ENCODE measurements at regions not wholly inside any gene's neighbourhood (a gene's known extent, or its start where the extent isn't known, plus 50 kb on each side); places are given as distances from the start of the nearest gene placed in this dataset.

DNA sequence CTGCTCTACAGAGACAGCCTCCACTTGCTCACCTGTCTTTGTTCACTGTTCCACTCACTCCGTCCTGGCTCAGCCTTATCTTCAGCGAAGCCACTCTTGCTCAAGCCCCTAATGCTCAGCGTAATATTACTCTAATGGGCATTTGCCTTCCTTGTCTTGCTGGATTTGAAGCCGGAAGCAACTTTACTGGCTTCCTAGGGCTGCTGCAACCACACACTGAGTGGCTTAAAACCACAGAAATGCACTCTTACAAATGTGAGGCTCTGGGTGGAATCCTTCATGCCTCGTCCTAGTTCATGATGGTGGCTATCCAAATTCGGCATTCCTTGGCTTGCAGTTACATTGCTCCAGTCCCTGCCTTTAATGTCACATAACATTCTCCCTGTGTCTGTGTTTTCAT, 85.5 kb upstream of the MARCHF11 start:
- TF ChIP-seq GATA3 (IDR thresholded peaks at IDR 0.05; ENCODE audit: low read depth, low read length) = no peak
- no peak for TF ChIP-seq GATA2 (IDR thresholded peaks at IDR 0.05; ENCODE audit: low read depth, low read length)

Measured in SH-SY5Y (cell line).